ENCODE measurements at regions not wholly inside any gene's neighbourhood (a gene's known extent, or its start where the extent isn't known, plus 50 kb on each side); places are given as distances from the start of the nearest gene placed in this dataset.

DNA sequence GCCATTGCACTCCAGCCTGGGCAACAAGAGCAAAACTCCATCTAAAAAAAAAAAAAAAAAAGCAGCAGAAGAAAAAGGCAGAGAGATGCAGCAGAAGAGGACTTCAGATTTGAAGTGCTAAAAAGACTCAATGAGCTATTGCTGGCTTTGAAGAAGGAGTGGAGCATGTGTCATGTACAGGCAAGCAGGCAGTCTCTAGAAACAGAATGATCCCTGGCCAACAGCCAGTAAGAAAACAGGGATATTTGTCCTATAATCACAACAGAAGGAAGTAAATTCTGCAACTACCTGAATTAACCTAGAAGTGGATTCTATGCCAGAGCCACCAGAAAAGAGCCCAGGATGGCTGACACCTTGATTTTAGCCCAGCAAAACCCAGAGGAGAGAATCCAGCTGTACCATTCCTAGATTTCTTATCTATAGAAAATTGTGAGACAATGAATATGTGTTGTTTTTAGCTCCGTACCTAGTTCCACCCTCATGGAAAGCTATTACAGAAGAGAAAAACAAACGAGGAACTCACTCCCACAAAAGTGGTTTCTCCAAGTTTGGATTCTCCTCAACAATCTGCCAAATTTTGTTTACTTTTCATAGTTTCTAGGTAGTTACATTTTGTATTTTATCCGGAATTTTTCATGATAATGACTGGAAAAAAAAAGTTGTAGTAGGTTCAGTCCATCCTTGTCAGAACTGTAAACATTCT lies 198.2 kb upstream of the GNAI1 start:
- no peak for TF ChIP-seq GATA2 (IDR thresholded peaks at IDR 0.05; ENCODE audit: low read depth, low read length)
- TF ChIP-seq GATA3 (IDR thresholded peaks at IDR 0.05; ENCODE audit: low read depth, low read length), result no peak

GRCh38 chr7:79934727-79935126 lies 199.9 kb upstream of the GNAI1 start:
- TF ChIP-seq GATA2 (IDR thresholded peaks at IDR 0.05; ENCODE audit: low read depth, low read length) (no peak), GATA3 (IDR thresholded peaks at IDR 0.05; ENCODE audit: low read depth, low read length) (no peak)

- TF ChIP-seq GATA2 (IDR thresholded peaks at IDR 0.05; ENCODE audit: low read depth, low read length) (no peak), GATA3 (IDR thresholded peaks at IDR 0.05; ENCODE audit: low read depth, low read length) (no peak)
Measured at GRCh38 chr7:79933144-79933543, 201.5 kb upstream of the GNAI1 start.

GRCh38 chr7:79930604-79931003 lies 204.0 kb upstream of the GNAI1 start:
- TF ChIP-seq GATA3 (IDR thresholded peaks at IDR 0.05; ENCODE audit: low read depth, low read length) (no peak), GATA2 (IDR thresholded peaks at IDR 0.05; ENCODE audit: low read depth, low read length) (no peak)

DNA sequence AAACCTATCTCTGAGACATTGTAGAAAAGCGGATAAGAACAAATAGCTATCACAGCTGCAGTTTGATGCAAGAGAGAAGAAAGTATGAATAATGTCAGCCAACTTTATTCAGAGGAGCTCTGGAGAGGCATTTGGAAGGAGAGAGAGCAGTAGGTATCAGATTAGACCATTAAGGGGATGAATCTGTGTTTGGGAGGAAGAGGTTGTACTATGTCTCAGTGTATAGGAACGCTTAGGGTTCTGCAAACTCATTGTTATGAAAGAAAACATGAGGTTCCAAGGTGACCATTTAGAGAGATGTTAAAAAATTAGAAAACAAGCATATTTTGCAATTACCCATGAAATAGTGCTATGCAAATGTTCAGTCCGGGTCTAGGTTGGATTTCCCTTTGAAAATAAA lies 207.5 kb upstream of the GNAI1 start:
- TF ChIP-seq GATA3 (IDR thresholded peaks at IDR 0.05; ENCODE audit: low read depth, low read length) (no peak), GATA2 (IDR thresholded peaks at IDR 0.05; ENCODE audit: low read depth, low read length) (no peak)

DNA sequence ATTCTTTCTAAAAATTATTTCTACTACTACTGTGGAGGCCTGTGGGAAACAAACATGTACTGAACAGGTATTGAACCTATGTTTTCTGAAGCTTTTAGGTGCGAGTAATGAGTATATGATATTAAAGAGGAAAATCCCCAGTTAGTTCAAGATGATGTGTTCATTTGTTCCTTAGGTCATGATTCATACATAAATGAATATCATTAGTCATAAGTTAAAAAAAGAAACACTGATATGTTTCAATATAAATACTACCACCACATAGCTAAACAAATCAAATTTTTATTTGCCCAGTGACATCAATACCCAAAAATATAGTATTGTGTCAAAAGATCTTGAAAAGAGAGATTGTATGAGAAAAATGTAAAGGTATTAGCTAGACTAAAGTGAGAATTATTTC lies 210.7 kb upstream of the GNAI1 start:
- TF ChIP-seq GATA3 (IDR thresholded peaks at IDR 0.05; ENCODE audit: low read depth, low read length) (no peak), GATA2 (IDR thresholded peaks at IDR 0.05; ENCODE audit: low read depth, low read length) (no peak)

DNA sequence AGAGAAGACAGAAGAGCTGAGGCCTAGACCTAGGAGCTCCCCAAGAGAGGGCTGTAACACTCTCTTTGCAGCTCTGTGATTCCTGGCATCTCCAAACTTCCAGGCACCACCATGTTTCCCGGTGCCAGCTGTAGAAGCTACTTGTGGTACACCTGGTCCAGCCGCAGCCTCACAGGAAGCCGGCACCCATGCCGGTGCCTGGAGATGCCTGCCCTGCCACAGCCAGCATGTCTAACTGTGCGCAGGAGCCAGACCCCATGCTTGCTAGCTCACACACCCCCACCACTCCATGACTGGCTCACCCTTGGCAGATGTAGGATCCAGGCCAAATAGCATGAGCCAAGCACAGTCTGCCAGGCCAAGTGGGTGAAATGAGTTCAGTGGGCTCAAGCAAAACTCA lies 211.7 kb upstream of the GNAI1 start:
- no peak for TF ChIP-seq GATA3 (IDR thresholded peaks at IDR 0.05; ENCODE audit: low read depth, low read length)
- no peak for TF ChIP-seq GATA2 (IDR thresholded peaks at IDR 0.05; ENCODE audit: low read depth, low read length)

DNA sequence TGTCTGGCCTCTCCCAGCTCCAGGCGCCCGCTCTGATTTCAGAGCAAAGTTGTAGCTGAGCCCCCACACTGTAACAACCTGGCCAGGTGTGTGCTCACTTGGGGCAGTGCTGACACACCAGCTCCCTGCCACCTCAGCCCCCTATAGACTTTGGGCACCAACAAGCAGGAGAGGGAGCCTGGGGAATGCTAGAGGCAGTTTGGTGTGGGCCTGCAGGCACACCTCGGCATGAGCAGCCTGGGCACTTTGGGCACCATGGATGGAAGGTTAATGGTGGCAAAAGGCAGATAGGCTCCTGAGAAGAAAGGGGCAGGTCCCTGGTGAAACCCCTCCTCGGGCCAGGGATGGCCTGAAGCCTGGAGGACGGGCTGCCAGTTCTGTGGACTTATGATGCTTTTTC lies 212.7 kb upstream of the GNAI1 start:
- TF ChIP-seq GATA3 (IDR thresholded peaks at IDR 0.05; ENCODE audit: low read depth, low read length) (no peak), GATA2 (IDR thresholded peaks at IDR 0.05; ENCODE audit: low read depth, low read length) (no peak)

DNA sequence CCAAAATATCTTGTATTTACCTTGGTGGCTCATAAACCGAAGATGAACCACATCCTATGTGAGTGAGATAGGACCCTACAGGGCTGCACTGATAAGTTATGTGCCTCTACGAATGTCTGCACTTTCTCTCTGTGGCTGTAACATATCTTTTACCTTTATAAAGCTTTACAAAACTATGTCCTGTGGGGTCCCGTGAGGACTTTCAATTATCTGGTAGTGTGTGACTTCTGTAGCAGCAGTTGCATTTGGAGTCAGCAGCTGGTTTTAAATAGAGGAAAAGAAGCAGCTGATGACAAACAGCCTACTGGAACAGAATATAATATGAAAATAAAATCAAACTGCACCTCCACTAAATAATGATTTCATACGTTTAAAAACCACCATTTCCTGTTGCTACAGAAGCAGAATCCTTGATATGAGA lies 222.4 kb upstream of the GNAI1 start:
- TF ChIP-seq GATA2 (IDR thresholded peaks at IDR 0.05; ENCODE audit: low read depth, low read length) (no peak), GATA3 (IDR thresholded peaks at IDR 0.05; ENCODE audit: low read depth, low read length) (no peak)

- TF ChIP-seq GATA2 (IDR thresholded peaks at IDR 0.05; ENCODE audit: low read depth, low read length) (no peak), GATA3 (IDR thresholded peaks at IDR 0.05; ENCODE audit: low read depth, low read length) (no peak)
Measured at GRCh38 chr7:79911420-79911819, 223.2 kb upstream of the GNAI1 start.

GRCh38 chr7:79909176-79909575 lies 225.5 kb upstream of the GNAI1 start:
- no peak for TF ChIP-seq GATA2 (IDR thresholded peaks at IDR 0.05; ENCODE audit: low read depth, low read length)
- no peak for TF ChIP-seq GATA3 (IDR thresholded peaks at IDR 0.05; ENCODE audit: low read depth, low read length)

DNA sequence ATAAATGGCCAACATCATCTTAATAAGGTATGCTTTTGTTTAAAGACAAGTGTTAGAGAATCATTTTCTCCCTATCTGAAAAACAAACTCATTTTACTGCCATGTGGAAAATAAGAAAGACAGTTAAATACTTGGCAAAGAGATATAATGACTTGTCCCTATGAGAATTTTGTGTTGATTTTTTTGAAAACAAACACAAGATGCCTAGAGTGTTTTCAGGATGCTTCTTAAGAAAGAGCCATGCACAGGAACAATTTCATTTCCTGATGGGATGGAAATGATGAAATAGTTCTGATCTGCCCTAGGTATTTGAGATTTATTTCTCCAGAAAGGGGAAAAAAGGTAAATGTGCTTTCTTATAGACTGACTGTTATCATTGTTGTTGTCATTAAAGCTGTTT lies 237.5 kb upstream of the GNAI1 start:
- TF ChIP-seq GATA2 (IDR thresholded peaks at IDR 0.05; ENCODE audit: low read depth, low read length), result no peak
- no peak for TF ChIP-seq GATA3 (IDR thresholded peaks at IDR 0.05; ENCODE audit: low read depth, low read length)

- TF ChIP-seq GATA3 (IDR thresholded peaks at IDR 0.05; ENCODE audit: low read depth, low read length) (no peak), GATA2 (IDR thresholded peaks at IDR 0.05; ENCODE audit: low read depth, low read length) (no peak)
Measured at GRCh38 chr7:79893991-79894390, 240.6 kb upstream of the GNAI1 start.

GRCh38 chr7:79882922-79883321 lies 251.7 kb upstream of the GNAI1 start:
- TF ChIP-seq GATA2 (IDR thresholded peaks at IDR 0.05; ENCODE audit: low read depth, low read length) (no peak), GATA3 (IDR thresholded peaks at IDR 0.05; ENCODE audit: low read depth, low read length) (no peak)

GRCh38 chr7:79880312-79880711 lies 254.3 kb upstream of the GNAI1 start:
- no peak for TF ChIP-seq GATA2 (IDR thresholded peaks at IDR 0.05; ENCODE audit: low read depth, low read length)
- TF ChIP-seq GATA3 (IDR thresholded peaks at IDR 0.05; ENCODE audit: low read depth, low read length), result no peak

All from SH-SY5Y (cell line).